ENCODE measurements at regions not wholly inside any gene's neighbourhood (a gene's known extent, or its start where the extent isn't known, plus 50 kb on each side); places are given as distances from the start of the nearest gene placed in this dataset.

DNA sequence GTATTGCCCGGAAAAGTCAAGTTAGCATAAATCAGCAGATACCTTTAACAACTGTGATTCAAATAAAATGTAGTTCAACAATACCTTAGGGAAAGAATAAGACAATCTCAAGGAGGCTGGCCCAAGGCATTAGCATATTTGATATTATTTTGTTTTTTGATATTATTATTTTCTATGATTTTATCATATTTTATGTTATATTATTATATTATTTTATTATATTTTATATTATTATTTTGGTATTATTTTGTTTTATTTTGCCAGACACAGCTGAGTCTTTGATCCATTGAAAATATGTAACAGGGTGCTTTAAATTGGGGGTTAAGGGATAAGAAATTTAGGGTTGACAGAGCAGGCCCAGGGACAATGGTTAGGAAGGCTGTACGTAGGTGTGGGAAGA, 607.9 kb upstream of the USP15 start:
- Histone ChIP-seq H3K4me3 (replicated peaks; ENCODE audit: insufficient read depth, low read length) (no peak overlapping the region), H3K27ac (replicated peaks) (no peak overlapping the region), H3K27me3 (ENCODE audit: insufficient read depth, poor library complexity, severe bottlenecking) (no peaks in the 10 kb centered on the region)
- no peak for DNase-seq (ENCODE audit: low read depth in 1 of 2, low spot score in 1 of 2)
- TF ChIP-seq, protein P1, sequence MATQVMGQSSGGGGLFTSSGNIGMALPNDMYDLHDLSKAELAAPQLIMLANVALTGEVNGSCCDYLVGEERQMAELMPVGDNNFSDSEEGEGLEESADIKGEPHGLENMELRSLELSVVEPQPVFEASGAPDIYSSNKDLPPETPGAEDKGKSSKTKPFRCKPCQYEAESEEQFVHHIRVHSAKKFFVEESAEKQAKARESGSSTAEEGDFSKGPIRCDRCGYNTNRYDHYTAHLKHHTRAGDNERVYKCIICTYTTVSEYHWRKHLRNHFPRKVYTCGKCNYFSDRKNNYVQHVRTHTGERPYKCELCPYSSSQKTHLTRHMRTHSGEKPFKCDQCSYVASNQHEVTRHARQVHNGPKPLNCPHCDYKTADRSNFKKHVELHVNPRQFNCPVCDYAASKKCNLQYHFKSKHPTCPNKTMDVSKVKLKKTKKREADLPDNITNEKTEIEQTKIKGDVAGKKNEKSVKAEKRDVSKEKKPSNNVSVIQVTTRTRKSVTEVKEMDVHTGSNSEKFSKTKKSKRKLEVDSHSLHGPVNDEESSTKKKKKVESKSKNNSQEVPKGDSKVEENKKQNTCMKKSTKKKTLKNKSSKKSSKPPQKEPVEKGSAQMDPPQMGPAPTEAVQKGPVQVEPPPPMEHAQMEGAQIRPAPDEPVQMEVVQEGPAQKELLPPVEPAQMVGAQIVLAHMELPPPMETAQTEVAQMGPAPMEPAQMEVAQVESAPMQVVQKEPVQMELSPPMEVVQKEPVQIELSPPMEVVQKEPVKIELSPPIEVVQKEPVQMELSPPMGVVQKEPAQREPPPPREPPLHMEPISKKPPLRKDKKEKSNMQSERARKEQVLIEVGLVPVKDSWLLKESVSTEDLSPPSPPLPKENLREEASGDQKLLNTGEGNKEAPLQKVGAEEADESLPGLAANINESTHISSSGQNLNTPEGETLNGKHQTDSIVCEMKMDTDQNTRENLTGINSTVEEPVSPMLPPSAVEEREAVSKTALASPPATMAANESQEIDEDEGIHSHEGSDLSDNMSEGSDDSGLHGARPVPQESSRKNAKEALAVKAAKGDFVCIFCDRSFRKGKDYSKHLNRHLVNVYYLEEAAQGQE (IDR thresholded peaks at IDR 0.05; ENCODE audit: insufficient replicate concordance, low read depth): no peak

DNA sequence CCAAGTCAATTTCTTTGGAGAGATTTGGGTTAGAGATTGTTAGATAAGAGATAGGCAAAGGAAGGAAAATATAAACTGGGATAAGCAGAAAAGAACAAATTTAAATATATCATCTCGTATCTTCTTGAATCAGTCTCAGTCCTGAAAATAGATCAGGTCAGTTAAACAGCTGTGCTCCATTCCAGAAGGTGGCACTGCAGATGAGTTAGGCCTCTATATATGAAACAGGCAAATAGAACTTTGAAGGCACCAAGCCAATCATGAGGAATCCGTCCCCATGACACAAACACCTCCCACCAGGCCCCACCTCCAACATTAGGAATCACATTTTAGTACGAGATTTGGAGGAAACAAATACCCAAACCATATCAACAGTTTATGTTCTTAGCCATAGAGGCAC, 605.5 kb upstream of the USP15 start:
- TF ChIP-seq SPI1 (IDR thresholded peaks at IDR 0.05; ENCODE audit: borderline replicate concordance, low read depth): no peak
- TF ChIP-seq, protein P1 (IDR thresholded peaks at IDR 0.05; ENCODE audit: insufficient replicate concordance, low read depth): no peak
- no peak for TF ChIP-seq GABPA (IDR thresholded peaks at IDR 0.05; ENCODE audit: low read depth)
- TF ChIP-seq, protein P2, sequence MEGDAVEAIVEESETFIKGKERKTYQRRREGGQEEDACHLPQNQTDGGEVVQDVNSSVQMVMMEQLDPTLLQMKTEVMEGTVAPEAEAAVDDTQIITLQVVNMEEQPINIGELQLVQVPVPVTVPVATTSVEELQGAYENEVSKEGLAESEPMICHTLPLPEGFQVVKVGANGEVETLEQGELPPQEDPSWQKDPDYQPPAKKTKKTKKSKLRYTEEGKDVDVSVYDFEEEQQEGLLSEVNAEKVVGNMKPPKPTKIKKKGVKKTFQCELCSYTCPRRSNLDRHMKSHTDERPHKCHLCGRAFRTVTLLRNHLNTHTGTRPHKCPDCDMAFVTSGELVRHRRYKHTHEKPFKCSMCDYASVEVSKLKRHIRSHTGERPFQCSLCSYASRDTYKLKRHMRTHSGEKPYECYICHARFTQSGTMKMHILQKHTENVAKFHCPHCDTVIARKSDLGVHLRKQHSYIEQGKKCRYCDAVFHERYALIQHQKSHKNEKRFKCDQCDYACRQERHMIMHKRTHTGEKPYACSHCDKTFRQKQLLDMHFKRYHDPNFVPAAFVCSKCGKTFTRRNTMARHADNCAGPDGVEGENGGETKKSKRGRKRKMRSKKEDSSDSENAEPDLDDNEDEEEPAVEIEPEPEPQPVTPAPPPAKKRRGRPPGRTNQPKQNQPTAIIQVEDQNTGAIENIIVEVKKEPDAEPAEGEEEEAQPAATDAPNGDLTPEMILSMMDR (IDR thresholded peaks at IDR 0.05; ENCODE audit: insufficient read depth, low read length): no peak
- no peak for TF ChIP-seq POLR2AphosphoS5 (IDR thresholded peaks at IDR 0.05; ENCODE audit: low read depth)
- Histone ChIP-seq H3K27me3 (ENCODE audit: insufficient read depth, poor library complexity, severe bottlenecking) (no peaks in the 10 kb centered on the region), H3K4me3 (replicated peaks; ENCODE audit: insufficient read depth, low read length) (no peak overlapping the region), H3K27ac (replicated peaks) (no peak overlapping the region)
- DNase-seq (ENCODE audit: low read depth in 1 of 2, low spot score in 1 of 2): no peak

DNA sequence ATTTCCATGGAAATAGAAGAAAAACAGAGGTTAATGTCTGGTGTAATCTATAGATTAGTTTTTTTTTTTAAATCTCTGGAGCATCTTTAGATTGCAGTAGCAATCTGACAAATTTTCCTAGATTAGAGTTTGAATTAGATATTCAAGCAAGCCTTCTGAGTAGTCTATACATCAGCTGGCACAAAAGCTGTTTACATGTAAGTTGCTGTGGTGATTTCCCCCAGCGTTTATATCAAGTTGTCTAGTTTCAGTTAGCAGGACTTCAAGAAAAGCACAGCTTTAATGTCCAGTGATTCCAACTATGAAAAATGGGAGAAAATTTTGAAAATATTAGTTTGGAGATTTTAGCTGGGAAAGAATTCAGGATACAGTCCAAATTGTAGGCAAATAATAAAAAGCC, 605.0 kb upstream of the USP15 start:
- TF ChIP-seq POLR2AphosphoS5 (IDR thresholded peaks at IDR 0.05; ENCODE audit: low read depth) (no peak), GABPA (IDR thresholded peaks at IDR 0.05; ENCODE audit: low read depth) (no peak), SPI1 (IDR thresholded peaks at IDR 0.05; ENCODE audit: borderline replicate concordance, low read depth) (no peak)
- TF ChIP-seq, protein P1 (IDR thresholded peaks at IDR 0.05; ENCODE audit: insufficient replicate concordance, low read depth): no peak
- TF ChIP-seq, protein P2 (IDR thresholded peaks at IDR 0.05; ENCODE audit: insufficient read depth, low read length): no peak
- no peak for DNase-seq (ENCODE audit: low read depth in 1 of 2, low spot score in 1 of 2)
- Histone ChIP-seq H3K27me3 (ENCODE audit: insufficient read depth, poor library complexity, severe bottlenecking) (no peaks in the 10 kb centered on the region), H3K4me3 (replicated peaks; ENCODE audit: insufficient read depth, low read length) (no peak overlapping the region), H3K27ac (replicated peaks) (no peak overlapping the region)

DNA sequence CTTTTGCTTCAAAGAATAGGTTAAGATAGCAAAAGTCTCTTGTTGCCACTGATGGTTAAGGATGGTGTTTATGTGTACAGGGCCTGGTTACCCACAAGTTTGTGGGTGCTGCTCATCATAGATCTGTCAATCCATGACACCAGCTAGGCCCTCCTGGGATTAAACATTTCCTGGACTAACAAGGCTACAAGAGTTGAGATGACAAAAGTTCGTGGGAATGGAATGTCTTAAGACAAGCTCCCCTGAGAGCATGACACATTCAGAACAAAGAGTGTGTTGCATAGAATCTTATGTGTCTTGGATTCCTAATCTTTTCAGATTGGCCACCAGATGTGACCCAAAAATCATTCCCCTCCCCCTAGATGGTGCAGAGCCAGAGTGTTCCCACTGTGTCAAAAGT, 592.5 kb upstream of the USP15 start:
- TF ChIP-seq SPI1 (IDR thresholded peaks at IDR 0.05; ENCODE audit: borderline replicate concordance, low read depth): no peak
- TF ChIP-seq, protein P1 (IDR thresholded peaks at IDR 0.05; ENCODE audit: insufficient replicate concordance, low read depth): no peak
- TF ChIP-seq, protein P2 (IDR thresholded peaks at IDR 0.05; ENCODE audit: insufficient read depth, low read length): no peak
- TF ChIP-seq GABPA (IDR thresholded peaks at IDR 0.05; ENCODE audit: low read depth): no peak
- no peak for TF ChIP-seq POLR2AphosphoS5 (IDR thresholded peaks at IDR 0.05; ENCODE audit: low read depth)
- Histone ChIP-seq H3K4me3 (replicated peaks; ENCODE audit: insufficient read depth, low read length) (no peak overlapping the region), H3K27ac (replicated peaks) (no peak overlapping the region), H3K27me3 (ENCODE audit: insufficient read depth, poor library complexity, severe bottlenecking) (no peaks in the 10 kb centered on the region)
- no peak for DNase-seq (ENCODE audit: low read depth in 1 of 2, low spot score in 1 of 2)
